ENCODE measurements at regions not wholly inside any gene's neighbourhood (a gene's known extent, or its start where the extent isn't known, plus 50 kb on each side); places are given as distances from the start of the nearest gene placed in this dataset.

DNA sequence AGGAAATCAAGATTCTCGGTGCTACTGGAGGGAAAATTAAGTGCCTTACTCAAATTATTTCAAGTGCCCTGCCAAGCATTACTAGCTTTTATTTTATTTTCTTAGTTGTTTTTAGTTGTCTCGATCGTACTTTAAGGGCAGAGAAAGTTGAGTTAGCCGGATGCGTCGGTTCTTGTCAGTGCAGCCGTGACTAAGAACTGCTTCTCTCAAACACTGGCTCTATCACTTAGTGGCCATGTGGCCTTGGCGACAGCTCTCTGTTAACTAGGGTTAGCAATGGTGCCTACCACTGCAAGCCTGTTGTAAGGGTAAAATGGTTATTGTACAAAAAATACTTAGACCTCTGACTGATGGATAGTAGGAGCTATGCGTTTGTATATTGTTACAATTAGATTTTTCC lies 227.8 kb downstream of the KATNAL1 start:
- TF ChIP-seq EZH2phosphoT487 (IDR thresholded peaks at IDR 0.05; ENCODE audit: insufficient read depth, low read depth) (no peak), EZH2 (IDR thresholded peaks at IDR 0.05; ENCODE audit: insufficient read depth, poor library complexity, severe bottlenecking) (no peak)
- Histone ChIP-seq H3K4me3 (no peak overlapping the region), H3K36me3 (ENCODE audit: low read depth) (no peaks in the 10 kb centered on the region), H3K4me2 (ENCODE audit: unreplicated experiment) (no peak overlapping the region), H3F3A (ENCODE audit: insufficient read depth) (no peaks in the 10 kb centered on the region), H3K27ac (no peak overlapping the region), H4K20me1 (ENCODE audit: insufficient read depth) (no peaks in the 10 kb centered on the region), H3K79me2 (ENCODE audit: insufficient read depth) (no peaks in the 10 kb centered on the region), H3K9me3 (ENCODE audit: low read depth) (no peaks in the 10 kb centered on the region), H3K9me2 (ENCODE audit: insufficient read depth) (no peaks in the 10 kb centered on the region), H3K27me3 (replicated peaks; ENCODE audit: insufficient read depth) (no peaks in the 10 kb centered on the region), H3K4me1 (ENCODE audit: insufficient read depth) (no peaks in the 10 kb centered on the region), H3K9ac (no peak overlapping the region), H2AFZ (no peak overlapping the region)
- WGBS, 2 experiments (ENCODE audit: low coverage in 1 of 2, low lambda C conversion rate in 2 of 2, missing lambda C conversion rate in 2 of 2) = 86 to 88% methylated on average over 9 of the region's 9 CpGs
- in situ Hi-C loops (cut with MboI) = no loop called here
- DNase-seq = no peak

DNA sequence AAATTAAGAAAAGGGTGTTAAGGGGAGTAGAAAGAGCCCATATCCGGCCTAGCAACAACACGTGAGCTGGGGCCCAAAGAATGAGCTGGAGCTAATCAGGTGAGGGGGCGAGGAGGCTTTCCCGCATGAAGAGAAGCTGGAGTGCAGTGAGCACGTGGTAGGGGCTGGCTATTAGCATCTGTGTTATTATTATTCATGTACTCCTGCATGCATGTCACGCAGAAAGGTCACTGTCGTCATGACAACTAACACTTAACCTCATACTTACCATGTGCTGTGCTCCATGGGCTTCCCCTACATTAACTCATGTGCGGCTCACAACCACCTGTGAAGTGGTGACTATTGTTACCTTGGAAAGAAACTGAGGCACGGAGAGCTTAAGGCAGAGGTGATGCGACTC lies 227.6 kb upstream of the UBL3 start:
- Histone ChIP-seq H3K36me3 (ENCODE audit: low read depth) (no peaks in the 10 kb centered on the region), H3K4me1 (ENCODE audit: insufficient read depth) (no peaks in the 10 kb centered on the region), H3K79me2 (ENCODE audit: insufficient read depth) (no peaks in the 10 kb centered on the region), H2AFZ (no peak overlapping the region), H3K27ac (no peak overlapping the region), H3K9me3 (ENCODE audit: low read depth) (no peaks in the 10 kb centered on the region), H3F3A (ENCODE audit: insufficient read depth) (no peaks in the 10 kb centered on the region), H3K9me2 (ENCODE audit: insufficient read depth) (no peaks in the 10 kb centered on the region), H3K9ac (no peak overlapping the region), H3K4me2 (ENCODE audit: unreplicated experiment) (no peak overlapping the region), H4K20me1 (ENCODE audit: insufficient read depth) (no peaks in the 10 kb centered on the region), H3K4me3 (no peak overlapping the region), H3K27me3 (replicated peaks; ENCODE audit: insufficient read depth) (no peaks in the 10 kb centered on the region)
- in situ Hi-C loops (cut with MboI) = no loop called here
- no peak for TF ChIP-seq EZH2phosphoT487 (IDR thresholded peaks at IDR 0.05; ENCODE audit: insufficient read depth, low read depth)
- no peak for TF ChIP-seq EZH2 (IDR thresholded peaks at IDR 0.05; ENCODE audit: insufficient read depth, poor library complexity, severe bottlenecking)
- no peak for DNase-seq
- WGBS, 2 experiments (ENCODE audit: low coverage in 1 of 2, low lambda C conversion rate in 2 of 2, missing lambda C conversion rate in 2 of 2) = 89 to 90% methylated on average over 10 of the region's 10 CpGs

DNA sequence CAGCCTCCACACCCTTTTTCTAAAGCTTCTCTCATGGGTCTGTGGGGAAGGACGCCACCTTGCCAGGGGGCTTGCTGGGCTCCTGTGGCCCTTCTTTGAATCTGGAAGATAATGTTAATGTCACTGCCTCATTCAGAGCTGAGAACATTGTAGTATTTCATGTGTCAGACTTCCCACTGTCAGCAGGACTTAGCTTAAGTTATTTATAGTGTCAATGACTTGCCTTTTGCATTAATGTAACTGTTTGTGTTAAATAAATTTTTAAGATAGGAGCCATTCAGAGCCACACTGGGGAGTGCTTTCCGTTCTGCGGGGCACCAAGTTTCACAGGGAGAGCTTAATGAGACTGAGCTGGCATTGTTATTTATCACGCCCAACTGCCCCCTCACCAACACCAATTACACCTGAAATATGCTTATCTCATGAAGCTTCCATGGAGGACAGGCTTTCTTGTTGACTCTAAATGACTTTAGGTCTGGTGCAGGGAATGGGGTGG lies 226.9 kb upstream of the UBL3 start:
- H3K79me2 ChIP-seq (ENCODE audit: insufficient read depth) = no peaks in the 10 kb centered on the region
- H3K9ac ChIP-seq = no peak overlapping the region
- no peaks in the 10 kb centered on the region for H3K4me1 ChIP-seq (ENCODE audit: insufficient read depth)
- H4K20me1 ChIP-seq (ENCODE audit: insufficient read depth) = no peaks in the 10 kb centered on the region
- no peak for DNase-seq
- H3K27ac ChIP-seq = no peak overlapping the region
- H3K27me3 ChIP-seq (replicated peaks; ENCODE audit: insufficient read depth) = no peaks in the 10 kb centered on the region
- no peak overlapping the region for H3K4me2 ChIP-seq (ENCODE audit: unreplicated experiment)
- H3F3A ChIP-seq (ENCODE audit: insufficient read depth) = no peaks in the 10 kb centered on the region
- in situ Hi-C loops (cut with MboI) = no loop called here
- H3K4me3 ChIP-seq = no peak overlapping the region
- no peaks in the 10 kb centered on the region for H3K36me3 ChIP-seq (ENCODE audit: low read depth)
- no peak overlapping the region for H2AFZ ChIP-seq
- H3K9me2 ChIP-seq (ENCODE audit: insufficient read depth) = no peaks in the 10 kb centered on the region
- no peaks in the 10 kb centered on the region for H3K9me3 ChIP-seq (ENCODE audit: low read depth)
- WGBS, 2 experiments (ENCODE audit: low coverage in 1 of 2, low lambda C conversion rate in 2 of 2, missing lambda C conversion rate in 2 of 2) = 75 to 80% methylated on average over 4 of the region's 4 CpGs
- TF ChIP-seq EZH2 (IDR thresholded peaks at IDR 0.05; ENCODE audit: insufficient read depth, poor library complexity, severe bottlenecking) = no peak

DNA sequence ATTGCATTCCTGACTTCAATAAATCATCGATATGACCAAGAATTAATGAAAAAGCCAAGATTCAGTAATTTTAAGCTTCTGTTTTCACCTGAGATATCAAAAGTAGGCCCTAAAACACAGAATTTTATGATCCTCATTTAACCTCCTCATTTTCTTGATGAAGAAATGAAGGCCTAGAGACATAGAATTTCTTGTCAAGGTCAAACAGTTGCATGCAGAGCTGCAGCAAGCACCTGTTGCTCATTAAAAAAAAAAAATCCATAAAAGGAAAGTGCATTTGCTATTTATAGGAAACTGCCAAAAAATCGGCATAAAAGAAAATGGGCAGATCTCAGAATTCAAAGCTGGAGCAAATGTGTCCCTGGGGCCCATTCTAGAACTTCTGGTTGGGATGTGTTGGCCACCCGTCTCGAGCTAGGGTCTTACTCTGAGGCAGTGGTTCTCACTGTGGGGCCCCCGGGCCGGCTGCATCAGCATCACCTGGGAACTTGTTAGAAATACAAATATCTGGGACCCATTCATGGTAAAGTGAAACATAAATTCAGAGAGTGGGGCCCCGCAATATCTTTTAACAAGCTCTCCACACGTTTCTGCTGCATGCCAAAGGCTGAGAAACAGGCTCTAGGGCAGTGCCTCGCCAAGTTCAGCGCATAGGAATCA lies 224.7 kb upstream of the UBL3 start:
- Histone ChIP-seq H3K4me3 (no peak overlapping the region), H3K9ac (no peak overlapping the region), H3K4me1 (ENCODE audit: insufficient read depth) (no peaks in the 10 kb centered on the region), H2AFZ (no peak overlapping the region), H3K27ac (no peak overlapping the region), H3K36me3 (ENCODE audit: low read depth) (no peaks in the 10 kb centered on the region), H3K9me2 (ENCODE audit: insufficient read depth) (no peaks in the 10 kb centered on the region), H3K79me2 (ENCODE audit: insufficient read depth) (no peaks in the 10 kb centered on the region), H3K4me2 (ENCODE audit: unreplicated experiment) (no peak overlapping the region), H3K27me3 (replicated peaks; ENCODE audit: insufficient read depth) (no peaks in the 10 kb centered on the region), H3K9me3 (ENCODE audit: low read depth) (no peaks in the 10 kb centered on the region), H3F3A (ENCODE audit: insufficient read depth) (no peaks in the 10 kb centered on the region), H4K20me1 (ENCODE audit: insufficient read depth) (no peaks in the 10 kb centered on the region)
- no peak for TF ChIP-seq EZH2 (IDR thresholded peaks at IDR 0.05; ENCODE audit: insufficient read depth, poor library complexity, severe bottlenecking)
- no peak for TF ChIP-seq EZH2phosphoT487 (IDR thresholded peaks at IDR 0.05; ENCODE audit: insufficient read depth, low read depth)
- in situ Hi-C loops (cut with MboI) = no loop called here
- 72 to 73% methylated on average over 10 of the region's 10 CpGs for WGBS, 2 experiments (ENCODE audit: low coverage in 1 of 2, low lambda C conversion rate in 2 of 2, missing lambda C conversion rate in 2 of 2)
- DNase-seq = no peak

DNA sequence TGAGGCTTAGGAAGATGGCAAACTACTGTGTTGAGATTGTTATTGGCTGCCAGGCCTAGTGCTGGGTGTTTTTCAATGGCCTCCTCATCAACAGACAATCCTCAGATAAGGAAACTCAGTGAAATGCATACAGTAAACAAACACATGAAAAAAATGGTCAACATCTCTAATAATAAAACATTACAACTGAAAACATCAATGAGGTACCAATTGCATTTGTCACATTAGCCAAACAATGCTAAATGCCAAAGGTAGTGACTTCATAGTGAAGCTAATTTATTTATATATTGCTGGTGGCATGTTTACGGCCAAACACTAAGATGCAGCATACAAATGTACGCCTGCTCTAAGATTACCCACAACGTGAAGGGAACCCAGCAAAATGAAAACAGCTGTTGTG lies 224.0 kb upstream of the UBL3 start:
- H3K27me3 ChIP-seq (replicated peaks; ENCODE audit: insufficient read depth) = no peaks in the 10 kb centered on the region
- no peak for DNase-seq
- H3K36me3 ChIP-seq (ENCODE audit: low read depth) = no peaks in the 10 kb centered on the region
- H3K9ac ChIP-seq = no peak overlapping the region
- no peak overlapping the region for H3K4me2 ChIP-seq (ENCODE audit: unreplicated experiment)
- no peak overlapping the region for H3K27ac ChIP-seq
- no peaks in the 10 kb centered on the region for H3K79me2 ChIP-seq (ENCODE audit: insufficient read depth)
- no peak overlapping the region for H2AFZ ChIP-seq
- TF ChIP-seq EZH2phosphoT487 (IDR thresholded peaks at IDR 0.05; ENCODE audit: insufficient read depth, low read depth) (no peak), EZH2 (IDR thresholded peaks at IDR 0.05; ENCODE audit: insufficient read depth, poor library complexity, severe bottlenecking) (no peak)
- no peak overlapping the region for H3K4me3 ChIP-seq
- no peaks in the 10 kb centered on the region for H3K4me1 ChIP-seq (ENCODE audit: insufficient read depth)
- no peaks in the 10 kb centered on the region for H3K9me3 ChIP-seq (ENCODE audit: low read depth)
- no peaks in the 10 kb centered on the region for H3K9me2 ChIP-seq (ENCODE audit: insufficient read depth)
- H4K20me1 ChIP-seq (ENCODE audit: insufficient read depth) = no peaks in the 10 kb centered on the region
- WGBS, 2 experiments (ENCODE audit: low coverage in 1 of 2, low lambda C conversion rate in 2 of 2, missing lambda C conversion rate in 2 of 2) = 52 to 55% methylated on average over 3 of the region's 3 CpGs
- in situ Hi-C loops (cut with MboI) = no loop called here
- no peaks in the 10 kb centered on the region for H3F3A ChIP-seq (ENCODE audit: insufficient read depth)
